Astrocyte (in vitro differentiated cells and primary cell): ENCODE measurements at regions not wholly inside any gene's neighbourhood (a gene's known extent, or its start where the extent isn't known, plus 50 kb on each side); places are given as distances from the start of the nearest gene placed in this dataset.

Source experiments
- EZH2 ChIP-seq: IDR thresholded peaks from 2 replicates; pipeline ENCODE4 v1.6.1; 2012; ENCODE audit warnings: mild to moderate bottlenecking, low read length, inconsistent platforms; ENCODE audit not compliant: insufficient read depth
- TF ChIP-seq, protein P1 (sequence below): IDR thresholded peaks from 2 replicates; pipeline ENCODE4 v1.5.1; 2011; ENCODE audit warnings: low read depth, mild to moderate bottlenecking, inconsistent platforms, low read length, moderate library complexity; ENCODE audit not compliant: insufficient read depth

DNA sequence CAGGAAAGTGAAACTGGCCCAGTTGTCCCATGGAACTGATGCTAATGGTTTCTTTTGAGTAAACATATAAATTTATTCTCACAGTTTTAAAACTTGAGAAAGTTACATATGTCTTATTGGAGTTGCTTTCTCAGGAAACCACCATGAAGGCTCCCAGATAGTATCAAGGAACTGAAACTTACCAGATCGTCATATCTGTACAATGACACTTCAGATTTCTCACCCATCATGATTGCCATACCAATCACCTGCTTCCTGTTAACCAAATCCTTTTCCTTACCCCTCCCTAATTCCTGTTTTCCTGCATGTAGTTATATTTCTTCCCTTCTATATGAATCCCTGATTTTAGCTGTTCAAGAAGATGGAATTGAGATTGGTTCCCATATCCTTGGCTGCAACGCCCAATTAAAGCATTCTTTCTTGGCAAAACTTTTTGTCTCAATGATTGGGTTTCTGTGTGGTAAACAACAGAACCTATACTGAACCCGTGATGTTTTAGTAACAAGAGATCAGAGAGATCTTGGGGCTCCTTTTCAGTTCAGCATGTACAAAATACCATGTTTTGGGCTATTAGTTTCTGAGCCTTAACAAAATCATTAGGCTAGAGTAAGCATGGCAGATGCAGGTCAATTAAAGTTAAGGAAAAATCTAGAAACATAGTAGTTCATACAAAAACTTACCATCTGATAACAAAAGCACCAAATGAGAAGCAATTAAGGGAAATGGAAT is 781.3 kb upstream of the MIR17HG start:
- TF ChIP-seq, protein P1, sequence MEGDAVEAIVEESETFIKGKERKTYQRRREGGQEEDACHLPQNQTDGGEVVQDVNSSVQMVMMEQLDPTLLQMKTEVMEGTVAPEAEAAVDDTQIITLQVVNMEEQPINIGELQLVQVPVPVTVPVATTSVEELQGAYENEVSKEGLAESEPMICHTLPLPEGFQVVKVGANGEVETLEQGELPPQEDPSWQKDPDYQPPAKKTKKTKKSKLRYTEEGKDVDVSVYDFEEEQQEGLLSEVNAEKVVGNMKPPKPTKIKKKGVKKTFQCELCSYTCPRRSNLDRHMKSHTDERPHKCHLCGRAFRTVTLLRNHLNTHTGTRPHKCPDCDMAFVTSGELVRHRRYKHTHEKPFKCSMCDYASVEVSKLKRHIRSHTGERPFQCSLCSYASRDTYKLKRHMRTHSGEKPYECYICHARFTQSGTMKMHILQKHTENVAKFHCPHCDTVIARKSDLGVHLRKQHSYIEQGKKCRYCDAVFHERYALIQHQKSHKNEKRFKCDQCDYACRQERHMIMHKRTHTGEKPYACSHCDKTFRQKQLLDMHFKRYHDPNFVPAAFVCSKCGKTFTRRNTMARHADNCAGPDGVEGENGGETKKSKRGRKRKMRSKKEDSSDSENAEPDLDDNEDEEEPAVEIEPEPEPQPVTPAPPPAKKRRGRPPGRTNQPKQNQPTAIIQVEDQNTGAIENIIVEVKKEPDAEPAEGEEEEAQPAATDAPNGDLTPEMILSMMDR, result no peak
- no peak for TF ChIP-seq EZH2
